MM.1S (cell line): ENCODE measurements at regions not wholly inside any gene's neighbourhood (a gene's known extent, or its start where the extent isn't known, plus 50 kb on each side); places are given as distances from the start of the nearest gene placed in this dataset.

Experiments used
- DNase-seq: peaks from one replicate; pipeline ENCODE4 v3.0.0-alpha.2; 2015
- H2AFZ ChIP-seq: fragments of 300-600 bp; sonication (generic); 2 replicates; pipeline ENCODE4 v1.6.0; 2016; ENCODE audit warnings: antibody characterized with exemption, low read length
- H3F3A ChIP-seq: fragments of 300-600 bp; sonication (generic); 2 replicates; pipeline ENCODE4 v1.6.1; 2016; ENCODE audit warnings: mild to moderate bottlenecking, antibody characterized with exemption, low read length, moderate library complexity, mixed read lengths; ENCODE audit not compliant: insufficient read depth
- H3K27ac ChIP-seq: fragments of 300-600 bp; sonication (generic); 2 replicates; pipeline ENCODE4 v1.5.1; 2016; ENCODE audit warnings: mild to moderate bottlenecking, low read length
- H3K27me3 ChIP-seq: fragments of 300-600 bp; sonication (generic); replicated peaks from 2 replicates; pipeline ENCODE4 v1.6.0; 2016; ENCODE audit warnings: low read length; ENCODE audit not compliant: insufficient read depth
- H3K36me3 ChIP-seq: fragments of 300-600 bp; sonication (generic); replicated peaks from 2 replicates; pipeline ENCODE4 v1.6.1; 2016; ENCODE audit warnings: mild to moderate bottlenecking, low read length, mixed read lengths; ENCODE audit not compliant: insufficient read depth
- H3K4me1 ChIP-seq: fragments of 300-600 bp; sonication (generic); 2 replicates; pipeline ENCODE4 v1.6.1; 2016; ENCODE audit warnings: low read length, mixed read lengths
- H3K4me2 ChIP-seq: fragments of 300-600 bp; sonication (generic); 2 replicates; pipeline ENCODE4 v1.6.0; 2016; ENCODE audit warnings: low read depth, low read length
- H3K4me3 ChIP-seq: fragments of 300-600 bp; sonication (generic); 2 replicates; pipeline ENCODE4 v1.5.1; 2016; ENCODE audit warnings: low read length, mixed read lengths
- H3K79me2 ChIP-seq: fragments of 300-600 bp; sonication (generic); 2 replicates; pipeline ENCODE4 v1.6.1; 2016; ENCODE audit warnings: mixed run types, low read length, mixed read lengths
- H3K9ac ChIP-seq: fragments of 300-600 bp; sonication (generic); 2 replicates; pipeline ENCODE4 v1.6.1; 2016; ENCODE audit warnings: low read length, mixed read lengths
- H3K9me2 ChIP-seq: fragments of 300-600 bp; sonication (generic); replicated peaks from 2 replicates; pipeline ENCODE4 v1.6.1; 2016; ENCODE audit warnings: mild to moderate bottlenecking, low read length, mixed read lengths; ENCODE audit not compliant: insufficient read depth
- H3K9me3 ChIP-seq: fragments of 300-600 bp; sonication (generic); replicated peaks from 2 replicates; pipeline ENCODE4 v1.6.1; 2016; ENCODE audit warnings: mild to moderate bottlenecking, low read length, mixed read lengths; ENCODE audit not compliant: insufficient read depth
- H4K20me1 ChIP-seq: fragments of 300-600 bp; sonication (generic); 2 replicates; pipeline ENCODE4 v1.6.1; 2016; ENCODE audit warnings: mild to moderate bottlenecking, low read length, moderate library complexity, mixed read lengths; ENCODE audit not compliant: insufficient read depth
- EZH2 ChIP-seq: fragments of 300-600 bp; sonication (generic); optimal IDR thresholded peaks from 2 replicates; pipeline ENCODE3; 2017; ENCODE audit warnings: low read depth, mild to moderate bottlenecking, antibody characterized with exemption, low read length, mixed read lengths
- EZH2phosphoT487 ChIP-seq: fragments of 300-600 bp; sonication (generic); IDR thresholded peaks from 2 replicates; pipeline ENCODE4 v1.6.1; 2018; ENCODE audit warnings: antibody characterized with exemption, low read length
- TF ChIP-seq, protein P1 (sequence below): fragments of 300-600 bp; sonication (generic); IDR thresholded peaks from 2 replicates; pipeline ENCODE4 v1.5.1; 2016; ENCODE audit warnings: antibody characterized with exemption, low read length, mixed read lengths

DNA sequence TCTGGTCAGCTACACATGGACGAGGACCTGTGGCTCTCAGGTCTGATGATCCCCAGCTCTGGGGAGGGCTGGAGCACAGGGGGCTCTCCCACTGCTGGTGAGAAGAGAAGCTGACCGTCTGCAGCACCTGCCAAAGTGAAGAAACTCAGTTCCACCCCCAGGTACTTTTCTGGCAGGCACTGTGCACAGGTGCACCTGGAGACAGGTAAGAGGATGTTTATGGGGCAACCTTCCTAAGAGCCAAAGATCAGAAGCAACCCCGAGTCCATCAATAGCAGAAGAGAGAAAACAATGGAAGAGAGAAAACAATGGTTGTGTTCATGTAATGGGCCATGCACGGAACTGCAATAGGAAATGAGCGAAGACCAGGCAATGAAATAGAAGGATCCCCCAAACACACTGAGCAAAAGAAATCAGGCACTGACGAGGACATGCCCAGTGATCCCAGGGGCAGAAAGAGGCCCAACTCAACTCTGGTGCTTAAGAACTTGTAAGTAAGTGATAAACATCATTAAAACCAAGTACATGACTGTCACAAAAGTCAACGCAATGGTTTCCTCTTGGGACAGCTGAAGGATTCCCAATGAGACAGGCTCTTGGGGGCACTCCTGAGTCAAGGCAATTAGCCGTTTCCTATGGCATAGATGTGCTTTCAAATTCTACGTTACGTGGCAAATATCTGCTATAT is 95.0 kb upstream of the ALDH1A3 start:
- no peaks in the 10 kb centered on the region for H4K20me1 ChIP-seq
- no peaks in the 10 kb centered on the region for H3K9me3 ChIP-seq
- no peak overlapping the region for H2AFZ ChIP-seq
- H3K4me2 ChIP-seq: no peak overlapping the region
- DNase-seq: no peak
- H3K79me2 ChIP-seq: no peaks in the 10 kb centered on the region
- no peaks in the 10 kb centered on the region for H3K4me1 ChIP-seq
- no peak overlapping the region for H3K9ac ChIP-seq
- H3K27me3 ChIP-seq: no peaks in the 10 kb centered on the region
- no peaks in the 10 kb centered on the region for H3K9me2 ChIP-seq
- no peaks in the 10 kb centered on the region for H3K36me3 ChIP-seq
- TF ChIP-seq EZH2 (no peak), EZH2phosphoT487 (no peak)
- TF ChIP-seq, protein P1, sequence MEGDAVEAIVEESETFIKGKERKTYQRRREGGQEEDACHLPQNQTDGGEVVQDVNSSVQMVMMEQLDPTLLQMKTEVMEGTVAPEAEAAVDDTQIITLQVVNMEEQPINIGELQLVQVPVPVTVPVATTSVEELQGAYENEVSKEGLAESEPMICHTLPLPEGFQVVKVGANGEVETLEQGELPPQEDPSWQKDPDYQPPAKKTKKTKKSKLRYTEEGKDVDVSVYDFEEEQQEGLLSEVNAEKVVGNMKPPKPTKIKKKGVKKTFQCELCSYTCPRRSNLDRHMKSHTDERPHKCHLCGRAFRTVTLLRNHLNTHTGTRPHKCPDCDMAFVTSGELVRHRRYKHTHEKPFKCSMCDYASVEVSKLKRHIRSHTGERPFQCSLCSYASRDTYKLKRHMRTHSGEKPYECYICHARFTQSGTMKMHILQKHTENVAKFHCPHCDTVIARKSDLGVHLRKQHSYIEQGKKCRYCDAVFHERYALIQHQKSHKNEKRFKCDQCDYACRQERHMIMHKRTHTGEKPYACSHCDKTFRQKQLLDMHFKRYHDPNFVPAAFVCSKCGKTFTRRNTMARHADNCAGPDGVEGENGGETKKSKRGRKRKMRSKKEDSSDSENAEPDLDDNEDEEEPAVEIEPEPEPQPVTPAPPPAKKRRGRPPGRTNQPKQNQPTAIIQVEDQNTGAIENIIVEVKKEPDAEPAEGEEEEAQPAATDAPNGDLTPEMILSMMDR: no peak
- no peak overlapping the region for H3K4me3 ChIP-seq
- no peak overlapping the region for H3K27ac ChIP-seq
- no peaks in the 10 kb centered on the region for H3F3A ChIP-seq

DNA sequence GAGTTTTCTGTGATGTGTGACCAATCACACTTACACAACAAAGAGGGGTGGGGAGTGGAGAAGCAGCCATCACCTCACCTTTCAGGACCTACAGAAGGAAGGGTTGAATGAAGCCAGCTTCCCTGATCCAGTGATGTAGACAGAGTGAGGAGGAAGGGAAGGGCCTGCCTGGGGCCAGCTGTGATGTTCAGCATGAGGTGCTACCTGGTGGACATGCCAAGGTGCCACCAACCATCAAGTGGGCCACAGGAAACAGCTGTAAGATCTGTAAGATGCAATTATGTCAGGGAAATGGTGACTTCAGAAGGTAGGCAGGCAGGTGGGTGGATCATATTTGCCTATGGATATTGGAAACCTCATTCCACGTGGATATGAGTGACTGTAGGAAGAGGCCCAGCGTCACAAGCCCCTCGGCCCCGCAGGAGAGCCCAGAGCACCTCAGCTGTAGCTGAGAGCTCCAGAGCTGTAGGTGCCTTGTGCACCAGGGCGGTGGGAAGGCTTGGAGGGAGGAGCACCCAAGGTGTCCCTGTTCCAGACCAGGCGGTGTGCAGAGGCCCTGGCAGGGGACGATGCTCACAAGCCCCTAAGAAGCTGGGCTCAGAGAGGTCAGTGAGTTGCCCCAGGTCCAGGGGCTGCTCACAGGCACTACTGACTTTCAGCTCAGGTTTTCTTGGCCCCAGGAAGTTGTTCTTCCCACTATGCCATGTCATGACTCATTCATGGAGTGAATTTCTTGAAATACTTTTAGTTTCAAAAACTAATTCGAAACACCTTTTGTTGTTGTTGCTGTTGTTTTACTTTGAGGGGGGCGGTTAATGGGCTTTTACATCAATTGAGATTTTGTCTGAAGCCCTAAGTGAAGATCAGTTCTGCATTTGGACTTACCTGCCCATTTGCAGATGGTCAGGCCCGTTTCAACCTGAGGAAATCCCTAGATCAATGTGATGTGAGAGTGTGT is 94.2 kb upstream of the ALDH1A3 start:
- no peaks in the 10 kb centered on the region for H3K79me2 ChIP-seq
- H3K4me2 ChIP-seq: no peak overlapping the region
- no peaks in the 10 kb centered on the region for H3K9me2 ChIP-seq
- TF ChIP-seq EZH2phosphoT487 (no peak), EZH2 (no peak)
- TF ChIP-seq, protein P1: no peak
- H3F3A ChIP-seq: no peaks in the 10 kb centered on the region
- H3K9ac ChIP-seq: no peak overlapping the region
- H3K4me3 ChIP-seq: no peak overlapping the region
- no peaks in the 10 kb centered on the region for H3K27me3 ChIP-seq
- H4K20me1 ChIP-seq: no peaks in the 10 kb centered on the region
- no peak for DNase-seq
- H3K36me3 ChIP-seq: no peaks in the 10 kb centered on the region
- H3K27ac ChIP-seq: no peak overlapping the region
- no peaks in the 10 kb centered on the region for H3K9me3 ChIP-seq
- no peak overlapping the region for H2AFZ ChIP-seq
- no peaks in the 10 kb centered on the region for H3K4me1 ChIP-seq

GRCh38 chr15:100786139-100786531 is 93.5 kb upstream of the ALDH1A3 start:
- TF ChIP-seq, protein P1: no peak
- TF ChIP-seq EZH2phosphoT487: no peak
- TF ChIP-seq EZH2: no peak
- no peak overlapping the region for H3K27ac ChIP-seq

More at GRCh38 chr15:100786139-100786531, 93.5 kb upstream of the ALDH1A3 start:
- H3K9me2 ChIP-seq: no peaks in the 10 kb centered on the region
- no peaks in the 10 kb centered on the region for H3K27me3 ChIP-seq
- no peaks in the 10 kb centered on the region for H4K20me1 ChIP-seq
- H3K79me2 ChIP-seq: no peaks in the 10 kb centered on the region
- no peak overlapping the region for H3K9ac ChIP-seq
- H3K4me2 ChIP-seq: no peak overlapping the region
- H3K4me3 ChIP-seq: no peak overlapping the region
- H2AFZ ChIP-seq: no peak overlapping the region
- H3K36me3 ChIP-seq: no peaks in the 10 kb centered on the region
- no peak for DNase-seq
- H3K4me1 ChIP-seq: no peaks in the 10 kb centered on the region
- no peaks in the 10 kb centered on the region for H3K9me3 ChIP-seq
- H3F3A ChIP-seq: no peaks in the 10 kb centered on the region
